ENCODE measurements at regions not wholly inside any gene's neighbourhood (a gene's known extent, or its start where the extent isn't known, plus 50 kb on each side); places are given as distances from the start of the nearest gene placed in this dataset.

GRCh38 chr12:28704477-28705169, 444.5 kb upstream of the FAR2 start:
- TF ChIP-seq CTCF (IDR thresholded peaks at IDR 0.05), result no peak
- TF ChIP-seq POLR2A (IDR thresholded peaks at IDR 0.05), result no peak
- TF ChIP-seq POLR2AphosphoS5 (IDR thresholded peaks at IDR 0.05), result no peak
